ENCODE measurements at regions not wholly inside any gene's neighbourhood (a gene's known extent, or its start where the extent isn't known, plus 50 kb on each side); places are given as distances from the start of the nearest gene placed in this dataset.
A peak's percentile ranks its signal among the peaks of the same experiment; 100 is the strongest.

- TF ChIP-seq, protein P1, sequence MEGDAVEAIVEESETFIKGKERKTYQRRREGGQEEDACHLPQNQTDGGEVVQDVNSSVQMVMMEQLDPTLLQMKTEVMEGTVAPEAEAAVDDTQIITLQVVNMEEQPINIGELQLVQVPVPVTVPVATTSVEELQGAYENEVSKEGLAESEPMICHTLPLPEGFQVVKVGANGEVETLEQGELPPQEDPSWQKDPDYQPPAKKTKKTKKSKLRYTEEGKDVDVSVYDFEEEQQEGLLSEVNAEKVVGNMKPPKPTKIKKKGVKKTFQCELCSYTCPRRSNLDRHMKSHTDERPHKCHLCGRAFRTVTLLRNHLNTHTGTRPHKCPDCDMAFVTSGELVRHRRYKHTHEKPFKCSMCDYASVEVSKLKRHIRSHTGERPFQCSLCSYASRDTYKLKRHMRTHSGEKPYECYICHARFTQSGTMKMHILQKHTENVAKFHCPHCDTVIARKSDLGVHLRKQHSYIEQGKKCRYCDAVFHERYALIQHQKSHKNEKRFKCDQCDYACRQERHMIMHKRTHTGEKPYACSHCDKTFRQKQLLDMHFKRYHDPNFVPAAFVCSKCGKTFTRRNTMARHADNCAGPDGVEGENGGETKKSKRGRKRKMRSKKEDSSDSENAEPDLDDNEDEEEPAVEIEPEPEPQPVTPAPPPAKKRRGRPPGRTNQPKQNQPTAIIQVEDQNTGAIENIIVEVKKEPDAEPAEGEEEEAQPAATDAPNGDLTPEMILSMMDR (IDR thresholded peaks at IDR 0.05), result no peak
- TF ChIP-seq RFX5 (IDR thresholded peaks at IDR 0.05), result no peak
- peak; percentile 72 for TF ChIP-seq FOSL2 (IDR thresholded peaks at IDR 0.05)
- TF ChIP-seq FOSL2 (CRISPR knock-in tag; IDR thresholded peaks at IDR 0.05), result peak; percentile 81
Observed at GRCh38 chr7:50837965-50838364, 55.3 kb upstream of the GRB10 start.

All from A549 (cell line).